Hematopoietic multipotent progenitor cell (in vitro differentiated cells): ENCODE measurements at regions not wholly inside any gene's neighbourhood (a gene's known extent, or its start where the extent isn't known, plus 50 kb on each side); places are given as distances from the start of the nearest gene placed in this dataset.
"Not testable (repeated sequence)": the region's sequence is repeated elsewhere in the genome, so short reads cannot be mapped to it uniquely, and the experiment has no call there.

Experiments
- DNase-seq, 3 donors: peaks; one replicate each; pipeline ENCODE4 v3.0.0-alpha.2; 2011 to 2015; ENCODE audit warnings: low read depth in 2 of 3, low spot score in 2 of 3

GRCh38 chr9:75529463-75529862 lies 361.0 kb upstream of the PCSK5 start:
- no peak for DNase-seq

DNA sequence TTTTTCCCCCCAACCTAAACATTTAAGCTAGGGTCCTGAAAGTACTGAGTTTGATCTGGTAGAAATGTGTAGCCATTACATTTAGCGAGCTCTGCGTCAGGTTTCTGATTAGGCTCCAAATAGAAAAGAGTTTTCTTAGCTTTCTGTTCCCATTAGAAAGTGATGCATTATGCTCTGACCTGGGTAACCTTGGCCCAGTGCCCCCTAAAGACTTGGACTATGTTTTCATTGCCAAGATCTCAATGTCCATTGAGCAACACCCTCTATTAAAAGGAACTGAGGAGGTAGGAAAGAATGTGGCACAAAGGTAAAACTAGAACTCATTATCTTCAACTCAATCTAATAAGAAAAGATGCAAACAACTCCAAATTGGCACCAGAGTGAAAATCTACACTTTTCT lies 358.9 kb upstream of the PCSK5 start:
- no peak for DNase-seq

- DNase-seq: no peak
These were observed 358.0 kb upstream of the PCSK5 start for GRCh38 chr9:75532233-75533050.

GRCh38 chr9:75539523-75539922 lies 350.9 kb upstream of the PCSK5 start:
- DNase-seq: no peak

GRCh38 chr9:75540185-75540584 lies 350.3 kb upstream of the PCSK5 start:
- DNase-seq: no peak

DNA sequence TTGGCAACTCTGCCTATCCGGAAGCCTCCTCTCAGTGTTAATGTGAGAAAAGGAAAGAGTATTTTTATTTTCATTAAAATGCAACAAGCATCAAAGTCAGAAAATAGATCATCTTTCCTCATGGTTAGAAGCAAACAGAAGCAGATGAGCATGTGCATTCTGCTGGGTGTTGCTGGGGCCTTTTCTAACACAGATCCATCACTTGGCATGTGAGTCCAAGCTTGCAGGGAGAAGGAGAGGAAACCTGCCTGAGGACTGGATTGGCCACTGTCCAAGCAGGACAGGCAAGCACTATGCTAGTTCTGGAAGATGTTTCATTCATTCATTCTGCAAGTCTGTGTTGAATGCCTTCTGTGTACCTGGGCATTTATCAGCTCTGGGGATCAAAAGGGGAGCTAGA lies 348.7 kb upstream of the PCSK5 start:
- DNase-seq: no peak

DNA sequence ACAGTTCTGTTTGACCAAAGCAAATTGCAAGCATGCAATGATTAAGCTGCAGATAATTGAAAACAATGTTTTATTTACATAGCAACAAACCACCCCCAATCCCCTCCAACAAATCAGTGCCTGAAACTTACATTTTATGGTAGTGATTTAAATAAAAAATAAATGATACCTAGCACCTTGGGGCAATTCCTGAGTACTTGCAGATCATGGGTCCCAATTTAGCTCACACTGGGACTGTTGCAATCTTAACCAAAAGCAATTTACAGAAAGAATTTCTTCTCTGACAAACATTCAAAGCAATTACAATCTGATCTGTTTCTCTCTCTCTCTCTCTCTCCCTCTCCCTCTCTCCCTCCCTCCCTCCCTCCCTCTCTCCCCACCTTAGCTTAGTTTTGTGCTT lies 345.7 kb upstream of the PCSK5 start:
- DNase-seq: no peak

DNA sequence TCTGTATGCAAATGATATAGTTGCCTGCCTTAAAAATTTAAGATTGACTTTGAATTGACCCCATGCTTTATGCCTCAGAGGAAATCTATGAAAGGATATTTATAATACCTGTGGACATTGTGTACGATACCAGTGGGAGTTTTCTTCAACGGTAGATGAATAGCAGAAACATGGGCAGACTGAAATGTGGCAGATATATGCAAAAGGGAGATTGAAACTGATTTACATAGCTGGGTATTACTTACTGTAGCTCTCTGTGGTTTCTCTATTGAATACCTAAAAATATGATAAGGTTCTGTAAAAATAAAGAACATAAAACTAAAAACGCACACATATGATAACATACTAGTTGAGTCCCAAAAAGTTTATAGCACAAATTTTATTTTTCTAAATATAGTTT lies 345.2 kb upstream of the PCSK5 start:
- no peak for DNase-seq

DNA sequence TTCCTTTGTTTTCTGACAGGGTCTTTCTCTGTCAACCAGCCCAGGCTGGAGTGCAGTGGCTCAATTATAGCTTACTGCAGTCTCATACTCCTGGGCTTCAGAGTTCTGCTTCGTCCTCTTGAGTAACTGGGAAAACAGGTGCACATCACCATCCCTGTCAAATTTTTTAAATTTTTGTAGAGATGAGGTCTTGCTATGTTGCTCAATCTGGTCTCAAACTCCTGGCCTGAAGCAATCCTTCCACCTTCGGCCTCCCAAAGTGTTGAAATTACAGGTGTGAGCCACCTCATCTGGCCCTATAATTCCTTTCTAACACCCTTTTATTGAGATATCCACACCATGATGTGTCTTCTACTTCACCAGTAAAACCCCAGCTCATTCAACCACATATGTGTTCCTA lies 341.6 kb upstream of the PCSK5 start:
- DNase-seq: no peak

DNA sequence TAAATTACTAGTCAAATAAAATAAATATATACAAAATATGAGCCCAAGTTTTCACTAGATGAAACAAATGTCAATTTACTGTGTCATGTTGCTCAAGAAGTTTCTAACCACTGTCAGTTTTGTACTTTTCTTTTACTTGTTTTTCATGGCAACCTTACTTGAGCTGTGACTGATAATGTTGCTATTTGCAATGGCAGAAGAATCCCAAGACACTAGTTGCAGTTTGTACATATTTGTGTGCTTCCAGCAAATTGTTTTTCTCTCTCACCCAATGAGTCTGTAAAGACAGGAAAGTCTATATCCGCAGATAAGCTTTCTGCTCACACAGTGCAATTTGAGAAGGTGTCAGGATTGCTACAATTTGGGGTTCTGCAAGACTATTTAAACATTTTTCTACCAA lies 338.6 kb upstream of the PCSK5 start:
- DNase-seq: no peak

- no peak for DNase-seq
These were observed 337.5 kb upstream of the PCSK5 start for GRCh38 chr9:75552941-75553340.

- not testable (repeated sequence) for DNase-seq
These were observed 323.7 kb upstream of the PCSK5 start for GRCh38 chr9:75566813-75567212.

- DNase-seq: no peak
These were observed 319.9 kb upstream of the PCSK5 start for GRCh38 chr9:75570538-75570937.

GRCh38 chr9:75574569-75574968 lies 315.9 kb upstream of the PCSK5 start:
- DNase-seq: no peak

DNA sequence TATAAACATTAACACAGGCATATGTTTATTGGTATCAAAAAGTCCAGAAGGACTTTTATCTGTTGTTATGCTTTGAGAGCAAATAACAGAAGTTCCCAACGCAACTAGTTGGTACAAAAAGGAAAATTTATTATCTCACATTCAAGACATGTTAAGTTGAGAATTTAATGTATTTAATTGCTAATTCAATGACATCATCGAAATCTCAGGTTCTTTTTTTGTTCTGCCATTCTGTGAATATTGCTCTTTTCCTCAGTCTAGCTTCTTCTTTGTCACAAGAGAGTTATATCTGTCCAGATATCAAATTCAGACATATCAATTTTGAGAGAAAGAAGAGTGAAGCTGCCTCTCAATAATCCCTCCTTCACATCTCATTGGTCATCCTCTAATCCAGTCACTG lies 307.6 kb upstream of the PCSK5 start:
- DNase-seq: no peak

- peak in 1 of 3 donors; percentile 16 for DNase-seq
These were observed 301.7 kb upstream of the PCSK5 start for GRCh38 chr9:75588808-75589207.

DNA sequence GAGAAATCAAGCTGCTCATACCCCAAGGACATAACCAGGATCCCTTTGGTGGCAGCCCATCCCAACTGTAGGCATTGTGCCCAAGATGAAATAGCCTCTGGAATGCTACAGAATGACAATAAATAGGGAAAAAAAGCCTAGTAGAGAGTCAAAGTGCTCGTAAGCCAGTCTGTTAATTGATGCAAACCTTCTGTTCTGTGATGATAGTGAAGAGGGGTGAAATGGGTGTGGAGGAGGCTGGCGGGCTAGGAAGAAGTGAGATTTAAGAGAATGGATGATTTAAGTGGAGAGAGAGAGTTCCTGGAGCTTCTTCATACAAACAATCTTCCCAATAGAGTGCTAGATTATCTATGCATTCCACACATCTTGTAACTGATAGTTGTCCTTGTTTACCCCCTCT lies 301.0 kb upstream of the PCSK5 start:
- no peak for DNase-seq

DNA sequence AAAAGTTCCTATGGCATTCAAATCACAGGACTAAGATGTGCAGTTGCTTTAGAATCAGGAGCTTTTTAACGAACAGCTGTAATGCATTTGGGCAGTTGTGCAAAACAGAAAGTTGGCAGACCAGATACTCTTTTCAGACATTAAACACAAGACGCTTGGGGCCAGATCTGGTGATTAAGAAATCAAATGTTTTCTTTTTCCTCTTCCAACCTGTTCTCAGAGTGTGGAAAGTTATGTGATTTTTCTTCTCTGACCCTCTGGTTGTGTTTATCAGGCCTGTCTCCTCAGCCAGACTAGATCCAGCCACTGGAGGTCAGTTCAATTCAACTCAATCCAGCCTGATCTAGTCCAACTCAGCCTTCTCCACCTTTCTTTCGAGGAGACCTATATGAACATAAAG lies 298.5 kb upstream of the PCSK5 start:
- no peak for DNase-seq

GRCh38 chr9:75592586-75592985 lies 297.9 kb upstream of the PCSK5 start:
- no peak for DNase-seq

- DNase-seq: no peak
These were observed 296.6 kb upstream of the PCSK5 start for GRCh38 chr9:75593920-75594319.

DNA sequence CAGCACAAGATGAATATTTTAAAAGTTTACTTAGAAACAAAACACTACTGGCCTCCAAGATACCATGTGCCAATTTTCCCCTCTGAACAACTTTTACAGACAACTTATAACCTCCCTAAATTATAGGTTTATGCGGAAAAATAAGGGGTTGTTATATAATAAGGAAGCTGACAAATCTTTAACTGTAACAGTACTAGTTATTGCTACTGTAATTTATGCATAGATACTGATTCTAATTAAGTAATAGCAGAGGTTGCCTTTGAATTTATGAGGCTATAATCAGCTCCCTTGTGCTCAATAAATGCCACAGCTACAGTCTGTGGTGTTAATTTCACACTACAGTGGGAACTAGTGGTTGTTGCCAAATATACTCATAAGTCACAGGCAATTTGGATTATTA lies 291.3 kb upstream of the PCSK5 start:
- no peak for DNase-seq

DNA sequence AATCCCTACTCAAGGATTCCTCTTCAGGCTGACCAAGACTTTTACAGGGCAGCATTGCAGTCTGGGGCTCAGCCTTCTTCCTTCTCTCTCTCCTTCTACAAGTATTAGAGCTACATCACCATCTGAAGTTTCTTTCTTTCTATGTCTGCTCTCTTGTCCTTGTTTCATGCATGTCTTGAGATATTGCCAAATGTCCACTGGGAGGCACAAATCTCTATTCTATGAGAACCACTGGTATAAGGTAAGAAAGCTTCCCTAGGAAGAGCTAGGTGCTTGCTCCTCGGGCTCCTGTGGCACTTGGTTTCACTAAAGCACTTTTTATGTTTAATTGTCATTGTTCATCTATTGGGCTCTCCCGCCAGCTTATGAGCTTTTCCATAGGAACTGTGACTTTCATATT lies 289.2 kb upstream of the PCSK5 start:
- peak in 1 of 3 donors; percentile 21 for DNase-seq

- no peak for DNase-seq
These were observed 288.4 kb upstream of the PCSK5 start for GRCh38 chr9:75602060-75602459.
